HG03060 (cell line): ENCODE measurements at regions not wholly inside any gene's neighbourhood (a gene's known extent, or its start where the extent isn't known, plus 50 kb on each side); places are given as distances from the start of the nearest gene placed in this dataset.

Experiments
- ATAC-seq: cut with Tn5 transposase; IDR thresholded peaks from one replicate; pipeline ENCODE4 v1.9.1; 2021; ENCODE audit warnings: low read depth, moderate number of reproducible peaks; ENCODE audit not compliant: unreplicated experiment

DNA sequence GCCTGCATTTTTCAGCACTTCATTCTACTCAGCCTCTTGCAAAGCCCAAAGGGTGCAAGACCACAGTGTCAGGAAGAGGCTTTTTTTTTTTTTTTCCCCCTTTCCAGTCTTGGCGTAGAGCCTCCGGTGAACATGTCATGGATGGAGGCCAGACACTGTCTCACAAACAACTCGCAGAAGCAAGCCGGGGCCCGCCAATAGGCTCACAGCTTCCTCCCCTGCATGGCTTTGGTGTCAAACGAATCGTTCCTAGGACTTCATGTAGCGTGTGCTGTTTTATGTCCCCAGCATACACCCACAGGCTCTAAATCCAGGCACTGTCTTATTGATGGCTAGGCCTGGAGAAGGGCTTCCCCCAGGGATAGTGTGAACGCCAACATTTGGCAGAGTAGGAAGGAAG is 457.7 kb upstream of the MAF start:
- no peak for ATAC-seq

DNA sequence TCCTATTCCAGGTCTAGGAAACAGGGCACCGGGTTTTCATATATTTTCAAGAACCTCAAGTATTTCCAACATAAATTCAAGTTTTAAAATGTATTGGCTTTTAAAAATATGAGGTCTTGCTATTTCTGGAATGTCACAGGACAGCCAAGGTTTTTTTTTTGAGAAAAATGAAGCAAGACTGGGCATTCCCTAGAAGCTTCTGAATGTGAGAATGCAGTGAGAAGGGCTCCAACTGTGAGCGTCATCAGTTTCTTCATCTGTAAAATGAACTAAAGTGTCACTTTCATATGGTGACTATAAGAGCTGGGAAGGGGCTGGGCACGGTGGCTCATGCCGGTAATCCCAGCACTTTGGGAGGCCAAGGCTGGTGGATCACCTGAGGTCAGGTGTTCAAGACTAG is 455.8 kb upstream of the MAF start:
- ATAC-seq, result no peak

DNA sequence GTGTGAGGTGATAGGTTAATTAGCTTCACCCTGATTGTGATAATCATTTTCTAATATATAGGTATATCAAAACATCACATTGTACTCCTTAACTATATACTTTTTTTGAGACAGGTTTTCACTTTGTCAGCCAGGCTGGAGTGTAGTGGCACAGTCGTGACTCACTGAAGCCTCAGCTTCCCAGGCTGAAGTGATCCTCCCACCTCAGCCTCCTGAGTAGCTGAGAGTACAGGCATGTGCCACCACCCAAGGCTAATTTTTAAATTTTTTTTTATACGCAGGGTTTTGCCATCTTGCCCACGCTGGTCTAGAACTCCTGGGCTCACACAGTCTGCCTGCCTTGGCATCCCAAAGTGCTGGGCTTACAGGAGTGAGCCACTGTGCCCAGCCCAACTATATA is 455.3 kb upstream of the MAF start:
- ATAC-seq, result no peak

- ATAC-seq, result no peak
These were observed 454.1 kb upstream of the MAF start for GRCh38 chr16:80054647-80055046.

GRCh38 chr16:80051040-80051439 is 450.5 kb upstream of the MAF start:
- no peak for ATAC-seq

DNA sequence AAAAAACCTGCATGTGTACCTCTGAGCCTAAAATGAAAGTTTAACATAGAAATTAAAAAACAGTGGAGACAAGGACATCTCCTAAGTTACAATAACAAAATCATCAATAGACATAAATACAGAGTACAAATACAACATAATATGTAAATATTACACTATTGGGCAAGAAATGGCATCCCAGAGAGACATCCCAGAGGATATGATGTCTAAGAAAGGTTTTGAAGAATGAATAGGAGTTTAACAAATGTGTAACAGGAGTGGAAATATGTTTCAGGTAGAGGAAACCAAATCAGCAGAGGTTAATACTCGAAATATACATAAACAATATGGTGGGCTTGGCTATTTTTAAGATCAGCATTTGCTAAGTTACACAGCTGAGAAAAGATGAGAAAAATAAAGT is 447.7 kb upstream of the MAF start:
- no peak for ATAC-seq

DNA sequence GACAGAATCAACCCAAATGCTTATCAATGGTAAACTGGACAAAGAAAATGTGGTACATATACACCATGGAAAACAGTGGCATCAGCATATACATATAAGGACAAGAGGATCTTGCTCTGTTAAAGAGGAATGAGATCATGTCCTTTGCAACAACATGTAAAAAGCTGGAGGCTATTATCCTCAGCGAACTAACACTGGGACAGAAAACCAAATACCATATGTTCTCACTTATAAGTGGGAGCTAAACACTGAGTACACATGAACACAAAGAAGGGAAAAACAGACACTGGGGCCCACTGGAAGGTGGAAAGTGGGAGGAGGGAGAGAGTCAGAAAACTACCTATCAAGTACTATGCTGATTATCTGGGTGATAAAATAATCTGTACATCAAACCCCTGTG is 447.3 kb upstream of the MAF start:
- ATAC-seq, result no peak

DNA sequence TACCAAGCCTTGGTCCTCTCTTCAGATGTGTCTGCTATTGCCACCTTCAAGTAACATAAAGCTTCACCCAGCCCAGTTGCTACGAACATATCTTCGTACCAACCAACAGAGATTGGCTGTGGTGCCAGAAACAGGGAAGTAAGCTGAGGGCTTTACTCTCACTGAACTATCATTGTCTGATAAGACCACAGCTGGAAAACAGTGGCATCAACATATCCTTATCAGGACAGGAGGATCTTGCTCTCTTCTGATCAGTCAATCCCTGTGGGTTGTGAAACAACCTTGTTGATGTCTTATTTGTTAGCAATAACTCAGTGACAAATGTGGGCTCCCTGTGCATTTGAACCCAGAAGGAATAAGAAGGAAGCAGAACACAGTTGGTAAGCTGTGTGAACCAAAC is 446.3 kb upstream of the MAF start:
- no peak for ATAC-seq

- no peak for ATAC-seq
These were observed 445.7 kb upstream of the MAF start for GRCh38 chr16:80046261-80046660.

DNA sequence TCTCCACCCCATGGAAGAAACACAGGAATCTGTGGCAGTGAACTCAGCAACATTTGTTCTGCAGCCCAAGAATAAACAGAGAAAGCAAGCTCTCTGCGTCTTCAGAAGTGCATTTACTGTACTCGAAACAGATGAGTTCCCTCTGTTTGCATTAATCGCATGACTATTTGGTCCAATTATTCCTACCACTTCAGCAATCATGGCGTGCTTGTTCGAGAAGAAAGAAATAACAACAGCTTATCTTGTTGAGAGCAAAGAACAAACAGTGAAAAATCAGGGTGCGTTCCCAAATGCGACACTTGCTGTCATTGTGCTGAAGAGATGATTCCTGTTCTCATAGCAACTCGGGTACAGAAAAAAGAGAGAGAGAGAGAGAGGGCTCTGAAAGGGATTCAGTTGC is 445.3 kb upstream of the MAF start:
- ATAC-seq, result no peak

GRCh38 chr16:80041410-80041809 is 440.9 kb upstream of the MAF start:
- no peak for ATAC-seq

- ATAC-seq, result no peak
These were observed 440.3 kb upstream of the MAF start for GRCh38 chr16:80040814-80041213.

DNA sequence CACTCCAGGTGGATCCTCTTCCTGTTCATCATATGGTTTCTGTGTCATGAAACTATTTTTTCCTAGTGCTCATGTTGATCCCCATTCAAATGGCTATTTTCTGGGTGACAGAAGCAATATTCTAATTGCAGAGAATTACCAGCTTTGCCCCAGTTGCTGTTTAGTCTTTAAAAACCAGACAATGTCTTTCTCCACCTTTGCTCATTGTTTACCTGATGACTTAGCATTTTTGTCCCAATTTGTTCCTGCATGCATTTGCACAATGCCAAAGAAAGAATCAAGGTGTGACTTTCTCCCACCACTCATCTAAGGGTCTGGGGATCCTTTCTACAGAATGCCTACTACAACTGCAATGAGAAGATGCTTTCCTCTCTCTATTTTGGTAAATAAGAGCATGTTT is 439.9 kb upstream of the MAF start:
- no peak for ATAC-seq

DNA sequence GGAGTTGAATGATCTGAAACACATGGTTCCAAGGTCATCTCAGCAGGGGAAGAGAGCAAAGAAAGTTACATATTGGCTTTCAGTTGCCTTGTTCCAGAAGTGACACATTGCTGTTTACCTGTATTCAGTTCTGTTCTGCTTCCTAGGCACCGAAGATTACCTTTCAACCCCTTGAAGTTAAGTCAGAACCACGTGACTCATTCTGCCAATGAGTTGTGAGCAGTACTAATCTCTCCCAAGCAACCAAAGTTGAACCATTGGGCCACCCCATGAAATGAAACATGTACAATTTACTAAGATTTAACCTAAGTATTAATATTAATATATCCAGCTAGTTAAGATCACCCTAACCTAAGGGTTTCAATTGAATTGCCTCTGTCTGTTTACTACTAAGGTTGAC is 439.2 kb upstream of the MAF start:
- no peak for ATAC-seq

DNA sequence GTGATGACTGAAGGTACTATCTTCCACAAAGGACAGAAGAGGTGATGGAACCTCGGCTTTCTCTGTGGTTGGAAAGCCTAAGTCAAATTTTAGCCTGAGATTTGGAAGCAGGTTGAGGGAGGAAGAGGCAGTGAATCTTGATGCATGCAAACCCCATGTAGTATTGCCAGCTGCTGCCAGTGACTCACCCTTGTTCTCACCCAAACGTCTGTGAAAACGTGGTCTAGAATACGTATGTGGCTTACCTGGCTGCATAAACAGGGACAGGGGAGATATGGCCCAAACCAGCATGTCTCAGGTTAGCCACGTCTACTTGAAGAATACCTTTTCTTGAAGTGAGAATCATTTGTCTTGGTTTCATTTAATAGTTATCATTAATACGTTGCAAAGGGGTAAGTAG is 438.0 kb upstream of the MAF start:
- ATAC-seq, result no peak

DNA sequence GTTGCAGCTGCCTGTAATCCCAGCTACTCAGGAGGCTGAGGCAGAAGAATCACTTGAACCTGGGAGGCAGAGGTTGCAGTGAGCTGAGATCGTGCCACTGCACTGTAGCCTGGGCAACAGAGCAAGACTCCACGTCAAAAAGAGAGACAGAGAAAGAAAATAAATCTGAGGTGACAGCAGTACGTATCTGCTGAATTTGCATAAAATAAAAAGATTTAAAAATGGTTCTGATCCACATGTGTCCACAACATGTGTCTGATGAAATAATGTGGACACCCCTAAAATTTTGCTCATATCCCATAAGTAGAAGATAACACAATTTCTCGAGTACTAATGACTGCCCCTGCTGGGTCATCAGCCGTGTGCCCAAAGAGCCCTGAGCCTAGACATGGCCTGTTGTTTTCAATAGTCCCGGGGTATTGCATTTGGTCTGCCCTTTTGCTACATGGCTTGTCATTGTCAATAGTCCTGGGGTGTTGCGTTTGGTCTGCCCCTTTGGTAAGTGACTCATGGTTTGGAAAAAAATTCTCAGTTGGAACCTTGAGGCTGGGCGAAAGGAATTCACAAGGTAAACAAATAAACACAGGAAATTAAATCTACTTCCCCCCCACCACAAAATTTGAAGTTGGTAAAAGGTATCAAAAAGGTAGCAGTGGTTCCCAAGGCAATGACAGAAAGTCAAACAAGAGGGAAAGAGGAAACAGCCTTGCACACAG is 434.6 kb upstream of the MAF start:
- no peak for ATAC-seq

- ATAC-seq, result no peak
These were observed 433.9 kb upstream of the MAF start for GRCh38 chr16:80034469-80034826.

- no peak for ATAC-seq
These were observed 433.4 kb upstream of the MAF start for GRCh38 chr16:80033783-80034468.

DNA sequence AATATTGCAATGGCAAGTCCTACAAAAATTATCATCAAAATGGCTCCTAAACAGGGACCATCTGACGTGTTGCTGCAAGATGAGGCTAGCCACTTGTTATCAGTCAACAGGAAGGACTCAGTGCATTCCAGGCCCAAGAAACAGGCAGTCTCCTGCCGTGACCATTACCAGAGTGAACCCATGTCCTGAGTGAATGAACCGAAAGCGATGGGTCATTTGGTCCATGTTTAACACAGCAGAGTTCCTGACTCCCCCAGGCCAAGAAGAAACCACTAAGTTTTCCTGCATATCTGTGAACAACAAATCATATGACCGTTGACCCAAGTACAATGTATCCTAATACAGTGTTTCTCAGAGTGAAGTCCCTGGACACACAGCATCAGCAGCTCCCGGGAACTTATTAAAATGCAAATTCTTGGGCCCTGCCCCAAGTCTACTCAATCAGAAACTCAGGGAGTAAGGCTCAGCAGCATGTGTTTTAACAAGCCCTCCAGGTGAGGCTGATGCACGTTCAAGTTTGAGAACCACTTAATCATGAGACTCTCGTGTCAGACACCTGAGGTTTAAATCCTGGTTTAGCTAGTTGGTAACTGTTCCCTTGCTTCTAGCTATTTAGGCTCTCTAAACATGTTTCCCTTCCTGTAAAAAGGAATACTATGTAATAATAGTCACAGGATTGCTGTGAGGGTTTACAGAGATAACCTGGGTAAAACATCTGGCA is 429.4 kb upstream of the MAF start:
- no peak for ATAC-seq

DNA sequence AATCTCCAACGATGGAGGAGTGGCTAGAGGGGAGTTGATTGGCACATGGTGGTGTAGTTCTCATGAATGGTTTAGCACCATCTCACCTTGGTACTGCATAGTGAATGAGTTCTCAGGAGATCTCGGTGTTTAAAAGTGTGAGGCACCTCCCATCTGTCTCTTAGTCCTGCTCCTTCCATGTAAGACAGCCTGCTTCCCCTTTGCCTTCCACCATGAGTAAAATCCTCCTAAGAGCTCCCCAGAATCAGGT is 428.8 kb upstream of the MAF start:
- ATAC-seq, result no peak

- no peak for ATAC-seq
These were observed 428.2 kb upstream of the MAF start for GRCh38 chr16:80028581-80029380.
